K562 (cell line): ENCODE measurements at regions not wholly inside any gene's neighbourhood (a gene's known extent, or its start where the extent isn't known, plus 50 kb on each side); places are given as distances from the start of the nearest gene placed in this dataset.

Source experiments
- ATAC-seq: fragments of 200-7000 bp; cut with Tn5 transposase; 3 replicates; pipeline ENCODE4 v1.9.1; 2020; ENCODE audit warnings: moderate library complexity
- BruUV-seq: library from RNA; stranded (reverse); fragments of 400-500 nt; replicated peaks from 2 replicates; lab custom pipeline; 2021; lab: Mats Ljungman, UMichigan
- CTCF ChIA-PET: fragments of 300-600 bp; formaldehyde crosslinking; extraction: SDS; loops from one replicate; lab custom pipeline; 2021; ENCODE audit warnings: low intra/inter-chr PET ratio; lab: Yijun Ruan, JAX
- POLR2A ChIA-PET: fragments of 300-600, 350-650 bp; sonication (Branson Sonifier 250); formaldehyde crosslinking; extraction: SDS; loops from one replicate; lab custom pipeline; 2021; ENCODE audit warnings: antibody characterized with exemption, inconsistent platforms; lab: Yijun Ruan, JAX
- DNase-seq, 4 experiments: peaks; one replicate each; pipeline versions ENCODE4 v3.0.0 to v3.0.0-alpha.2; 2011 to 2018; ENCODE audit warnings: low spot score in 3 of 4, mixed read lengths in 3 of 4; ENCODE audit errors: extremely low read depth in 1 of 4
- FAIRE-seq: peaks from 2 replicates; lab custom pipeline; 2011; peaks lifted over from hg19 to GRCh38; lab: Jason Lieb, UNC
- H2AFZ ChIP-seq: 2 replicates; pipeline ENCODE4 v1.6.0; 2011; ENCODE audit warnings: low read depth, low read length, control low read depth, inconsistent platforms
- H3K27ac ChIP-seq: fragments of 200-600 bp; 3 replicates; pipeline ENCODE4 v1.8.0; 2011; ENCODE audit warnings: low read depth, mild to moderate bottlenecking, control low read depth, inconsistent platforms, low read length, moderate library complexity, mixed read lengths; ENCODE audit errors: extremely low read depth
- H3K27me3 ChIP-seq, 2 experiments: fragments of 300-600 bp in 1 of 2; 2 replicates in 1 of 2; 3 replicates in 1 of 2; pipeline versions ENCODE4 v1.6.0 to v1.8.0; 2011; ENCODE audit warnings: inconsistent platforms in 2 of 2, low read length in 2 of 2, mild to moderate bottlenecking in 1 of 2, mixed read lengths in 1 of 2, moderate library complexity in 1 of 2; ENCODE audit not compliant: control insufficient read depth in 2 of 2, insufficient read depth in 2 of 2
- H3K36me3 ChIP-seq: fragments of 300-600 bp; 3 replicates; pipeline ENCODE4 v1.8.0; 2011; ENCODE audit warnings: mild to moderate bottlenecking, low read length, inconsistent platforms; ENCODE audit not compliant: control insufficient read depth, insufficient read depth
- H3K4me1 ChIP-seq, 2 experiments: fragments of 200-600 bp in 1 of 2; replicated peaks in 1 of 2; 2 replicates in 1 of 2; 3 replicates in 1 of 2; pipeline versions ENCODE4 v1.5.1 to v1.8.0; 2011; ENCODE audit warnings: inconsistent platforms in 2 of 2, low read length in 2 of 2, mild to moderate bottlenecking in 1 of 2, mixed read lengths in 1 of 2, moderate library complexity in 1 of 2; ENCODE audit not compliant: control insufficient read depth in 2 of 2, insufficient read depth in 2 of 2
- H3K4me2 ChIP-seq: 2 replicates; pipeline ENCODE4 v1.6.1; 2011; ENCODE audit warnings: low read length, control low read depth, inconsistent platforms, mixed read lengths; ENCODE audit not compliant: insufficient read depth
- H3K4me3 ChIP-seq: fragments of 200-600 bp; sonication (generic), shearing (Covaris generic); 2 replicates; pipeline ENCODE4 v1.5.1; 2016; ENCODE audit warnings: control low read depth, inconsistent platforms
- H3K79me2 ChIP-seq: fragments of 200-600 bp; 3 replicates; pipeline ENCODE4 v1.8.0; 2011; ENCODE audit warnings: low read length, inconsistent platforms; ENCODE audit not compliant: control insufficient read depth, insufficient read depth
- H3K9ac ChIP-seq, 2 experiments: 2 replicates each; pipeline versions ENCODE4 v1.6.0 to v1.6.1; 2011; ENCODE audit warnings: low read depth in 2 of 2, low read length in 2 of 2, control low read depth in 1 of 2, inconsistent platforms in 1 of 2, mild to moderate bottlenecking in 1 of 2, mixed read lengths in 1 of 2; ENCODE audit not compliant: insufficient read depth in 1 of 2
- H3K9me1 ChIP-seq: one replicate; pipeline ENCODE4 v1.6.0; 2011; ENCODE audit warnings: inconsistent platforms, mild to moderate bottlenecking, low read length, moderate library complexity; ENCODE audit not compliant: control insufficient read depth, insufficient read depth
- H3K9me3 ChIP-seq: replicated peaks from 2 replicates; pipeline ENCODE4 v1.5.1; 2011; ENCODE audit warnings: low read depth, low read length, inconsistent platforms; ENCODE audit not compliant: control insufficient read depth, insufficient read depth
- H4K20me1 ChIP-seq: replicated peaks from 2 replicates; pipeline ENCODE4 v1.6.1; 2011; ENCODE audit warnings: low read length, inconsistent platforms, mixed read lengths; ENCODE audit not compliant: control insufficient read depth, insufficient read depth
- CLOCK ChIP-seq: fragments of 250-450 bp; sonication (Bioruptor Pico); IDR thresholded peaks from 2 replicates; pipeline ENCODE4 v1.4.0; 2020; ENCODE audit warnings: mild to moderate bottlenecking, moderate library complexity, borderline replicate concordance
- EP300 ChIP-seq: IDR thresholded peaks from 2 replicates; pipeline ENCODE4 v1.6.1; 2012; ENCODE audit warnings: low read length, improper control_type of control experiment
- ETV5 ChIP-seq: sonication (generic); formaldehyde crosslinking; IDR thresholded peaks from 2 replicates; pipeline ENCODE4 v1.4.0; 2020; ENCODE audit warnings: low read depth, mild to moderate bottlenecking, missing genetic modification reagents
- FOXM1 ChIP-seq, 2 experiments: fragments of 450-650 bp in 1 of 2; sonication (generic) in 1 of 2; formaldehyde crosslinking in 1 of 2; IDR thresholded peaks; 2 replicates each; pipeline versions ENCODE4 v1.6.1 to v1.9.0; 2017 to 2022; ENCODE audit warnings: low read depth in 2 of 2, mild to moderate bottlenecking in 2 of 2, missing genetic modification reagents in 1 of 2, moderate library complexity in 1 of 2
- HNRNPH1 ChIP-seq: fragments of 200-400 bp; formaldehyde crosslinking; optimal IDR thresholded peaks from 2 replicates; pipeline ENCODE3; 2017; ENCODE audit warnings: low read depth, mild to moderate bottlenecking, low read length, moderate library complexity
- KLF6 ChIP-seq: fragments of 250-450 bp; sonication (Bioruptor Pico); IDR thresholded peaks from 2 replicates; pipeline ENCODE4 v1.4.0; 2020; ENCODE audit warnings: mild to moderate bottlenecking, moderate library complexity, borderline replicate concordance
- MAFG ChIP-seq: fragments of 450-650 bp; conservative IDR thresholded peaks from 2 replicates; pipeline ENCODE4 v1.6.1; 2016; ENCODE audit warnings: missing genetic modification characterization, missing compliant biosample characterization
- MAFK ChIP-seq: IDR thresholded peaks from 2 replicates; pipeline ENCODE4 v1.6.1; 2011; ENCODE audit warnings: low read length, improper control_type of control experiment
- NCOR1 ChIP-seq: fragments of 450-650 bp; IDR thresholded peaks from 2 replicates; pipeline ENCODE4 v1.6.1; 2016; ENCODE audit warnings: mild to moderate bottlenecking, moderate library complexity
- NFE2 ChIP-seq: IDR thresholded peaks from 2 replicates; pipeline ENCODE4 v1.6.1; 2014; ENCODE audit warnings: antibody characterized with exemption, low read depth
- SREBF2 ChIP-seq: sonication (generic); formaldehyde crosslinking; IDR thresholded peaks from 2 replicates; pipeline ENCODE4 v1.4.0; 2020; ENCODE audit warnings: mild to moderate bottlenecking, missing genetic modification reagents
- ZNF436 ChIP-seq: fragments of 250-450, 450-650 bp; sonication (Bioruptor Pico); formaldehyde crosslinking; IDR thresholded peaks from 2 replicates; pipeline ENCODE4 v1.7.0; 2020; ENCODE audit warnings: mild to moderate bottlenecking
- WGBS: fragments of 100-300 bp; shearing (Covaris generic); methylation state at CpG from one replicate; pipeline ENCODE4 v1.1.6; 2016; ENCODE audit warnings: low coverage, mixed read lengths; ENCODE audit not compliant: insufficient coverage; ENCODE audit errors: missing lambda C conversion rate; 5-methylcytosine and 5-hydroxymethylcytosine counted together
- in situ Hi-C: fragments of 300-500 bp; cut with MboI; formaldehyde crosslinking; loops from 4 replicates; pipeline ENCODE4 v1.15.0; 2018; ENCODE audit warnings: inconsistent platforms, mixed read lengths
- intact Hi-C: fragments of 100-400 bp; cut with micrococcal nuclease; formaldehyde crosslinking; loops from 2 replicates; pipeline ENCODE4 v1.14.2; 2022
- TF ChIP-seq, protein P1 (sequence below): fragments of 450-650 bp; IDR thresholded peaks from 2 replicates; pipeline ENCODE4 v1.6.1; 2017; ENCODE audit warnings: mild to moderate bottlenecking, moderate library complexity
- TF ChIP-seq, protein P2 (sequence below), 3 experiments: IDR thresholded peaks in 2 of 3; conservative IDR thresholded peaks in 1 of 3; 2 replicates each; pipeline ENCODE4 v1.5.1; 2011 to 2012; ENCODE audit warnings: low read length in 3 of 3, mild to moderate bottlenecking in 3 of 3, control low read depth in 2 of 3, improper control_type of control experiment in 1 of 3, inconsistent platforms in 1 of 3, low read depth in 1 of 3, mixed read lengths in 1 of 3, moderate library complexity in 1 of 3; ENCODE audit not compliant: insufficient read depth in 2 of 3

- H3K36me3 ChIP-seq = no peaks in the 10 kb centered on the region
- H3K27ac ChIP-seq = no peak overlapping the region
- POLR2A ChIA-PET = interaction anchor here (1.0 to 1.2 kb wide), 2 partner anchors 11 to 25 kb away, joined by 3 to 5 read pairs; no protein-coding TSS in a partner anchor
- BruUV-seq = no TSS peak
- H3K4me1 ChIP-seq = peaks cover 3 to 7% of the 10 kb centered on the region in 2 experiments; a peak in 4 of 5 replicates
- intact Hi-C loops (no loop called here), in situ Hi-C loops (no loop called here)
- ATAC-seq = peak; percentile 56
- no peaks in the 10 kb centered on the region for H3K27me3 ChIP-seq
- H3K9me3 ChIP-seq = no peaks in the 10 kb centered on the region
- no peak overlapping the region for H3K4me3 ChIP-seq
- no peaks in the 10 kb centered on the region for H4K20me1 ChIP-seq
- H3K4me2 ChIP-seq = no peak overlapping the region
- CTCF ChIA-PET = interaction anchor here (0.6 kb wide), 1 partner anchor 328 kb away, joined by 3 read pairs; no protein-coding TSS in a partner anchor
- DNase-seq = no peak
- H3K9ac ChIP-seq = no peak overlapping the region
- H3K79me2 ChIP-seq = no peaks in the 10 kb centered on the region
- H2AFZ ChIP-seq = peak overlapping the region; percentile 5; the same call in 1 of the 2 replicates
- 12% methylated on average over 1 of the region's 1 CpG for WGBS
- peaks cover 2% of the 10 kb centered on the region for H3K9me1 ChIP-seq
- peak; percentile 51 for FAIRE-seq
- TF ChIP-seq EP300 (no peak), FOXM1 (IDR thresholded peaks at IDR 0.05; ENCODE audit: low read depth) (no peak), FOXM1 (CRISPR knock-in tag; IDR thresholded peaks at IDR 0.05; ENCODE audit: low read depth) (no peak), SREBF2 (CRISPR knock-in tag) (no peak), ETV5 (no peak), NCOR1 (no peak), ZNF436 (no peak), HNRNPH1 (no peak), CLOCK (CRISPR knock-in tag) (no peak), MAFG (0 out of 2 replicates have a peak, but pooled peaks have one; percentile 20), KLF6 (CRISPR knock-in tag) (no peak), MAFK (0 out of 2 replicates have a peak, but pooled peaks have one; percentile 16), NFE2 (peak; percentile 51; the same call in 1 of the 2 replicates)
- TF ChIP-seq, protein P1, sequence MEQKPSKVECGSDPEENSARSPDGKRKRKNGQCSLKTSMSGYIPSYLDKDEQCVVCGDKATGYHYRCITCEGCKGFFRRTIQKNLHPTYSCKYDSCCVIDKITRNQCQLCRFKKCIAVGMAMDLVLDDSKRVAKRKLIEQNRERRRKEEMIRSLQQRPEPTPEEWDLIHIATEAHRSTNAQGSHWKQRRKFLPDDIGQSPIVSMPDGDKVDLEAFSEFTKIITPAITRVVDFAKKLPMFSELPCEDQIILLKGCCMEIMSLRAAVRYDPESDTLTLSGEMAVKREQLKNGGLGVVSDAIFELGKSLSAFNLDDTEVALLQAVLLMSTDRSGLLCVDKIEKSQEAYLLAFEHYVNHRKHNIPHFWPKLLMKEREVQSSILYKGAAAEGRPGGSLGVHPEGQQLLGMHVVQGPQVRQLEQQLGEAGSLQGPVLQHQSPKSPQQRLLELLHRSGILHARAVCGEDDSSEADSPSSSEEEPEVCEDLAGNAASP = no peak
- TF ChIP-seq, protein P2, sequence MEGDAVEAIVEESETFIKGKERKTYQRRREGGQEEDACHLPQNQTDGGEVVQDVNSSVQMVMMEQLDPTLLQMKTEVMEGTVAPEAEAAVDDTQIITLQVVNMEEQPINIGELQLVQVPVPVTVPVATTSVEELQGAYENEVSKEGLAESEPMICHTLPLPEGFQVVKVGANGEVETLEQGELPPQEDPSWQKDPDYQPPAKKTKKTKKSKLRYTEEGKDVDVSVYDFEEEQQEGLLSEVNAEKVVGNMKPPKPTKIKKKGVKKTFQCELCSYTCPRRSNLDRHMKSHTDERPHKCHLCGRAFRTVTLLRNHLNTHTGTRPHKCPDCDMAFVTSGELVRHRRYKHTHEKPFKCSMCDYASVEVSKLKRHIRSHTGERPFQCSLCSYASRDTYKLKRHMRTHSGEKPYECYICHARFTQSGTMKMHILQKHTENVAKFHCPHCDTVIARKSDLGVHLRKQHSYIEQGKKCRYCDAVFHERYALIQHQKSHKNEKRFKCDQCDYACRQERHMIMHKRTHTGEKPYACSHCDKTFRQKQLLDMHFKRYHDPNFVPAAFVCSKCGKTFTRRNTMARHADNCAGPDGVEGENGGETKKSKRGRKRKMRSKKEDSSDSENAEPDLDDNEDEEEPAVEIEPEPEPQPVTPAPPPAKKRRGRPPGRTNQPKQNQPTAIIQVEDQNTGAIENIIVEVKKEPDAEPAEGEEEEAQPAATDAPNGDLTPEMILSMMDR (IDR thresholded peaks at IDR 0.05 in 2 of 3, conservative IDR thresholded peaks at IDR 0.05 in 1 of 3; ENCODE audit: insufficient read depth in 2 of 3, low read depth in 1 of 3, low read length in 3 of 3) = peak in 1 of 3 experiments; percentile 35; a peak in 2 of 6 replicates
These were observed 132.3 kb upstream of the JARID2 start for GRCh38 chr6:15113587-15113986.
